GM12872 (cell line): ENCODE measurements at regions not wholly inside any gene's neighbourhood (a gene's known extent, or its start where the extent isn't known, plus 50 kb on each side); places are given as distances from the start of the nearest gene placed in this dataset.

Experiments used
- CTCF ChIP-seq: IDR thresholded peaks from 3 replicates; pipeline ENCODE4 v1.5.1; 2011; ENCODE audit warnings: low read depth, mild to moderate bottlenecking, low read length, moderate library complexity; ENCODE audit not compliant: insufficient read depth

GRCh38 chr15:45804028-45804427, 169.2 kb downstream of the SQOR start:
- no peak for TF ChIP-seq CTCF

GRCh38 chr15:45810201-45810600, 175.4 kb downstream of the SQOR start:
- no peak for TF ChIP-seq CTCF

GRCh38 chr15:45812200-45812599, 177.4 kb downstream of the SQOR start:
- TF ChIP-seq CTCF: no peak

GRCh38 chr15:45821390-45821789, 186.6 kb downstream of the SQOR start:
- TF ChIP-seq CTCF: no peak

- TF ChIP-seq CTCF: no peak
Measured at GRCh38 chr15:45827275-45827674, 192.4 kb downstream of the SQOR start.

- TF ChIP-seq CTCF: no peak
Measured at GRCh38 chr15:45827766-45828165, 192.9 kb downstream of the SQOR start.

GRCh38 chr15:45829336-45830153, 194.7 kb downstream of the SQOR start:
- TF ChIP-seq CTCF: no peak
